Midbrain (tissue), 1 donor: ENCODE measurements at regions not wholly inside any gene's neighbourhood (a gene's known extent, or its start where the extent isn't known, plus 50 kb on each side); places are given as distances from the start of the nearest gene placed in this dataset.
"Not testable (repeated sequence)": the region's sequence is repeated elsewhere in the genome, so short reads cannot be mapped to it uniquely, and the experiment has no call there.

Source experiments
- DNase-seq: peaks from one replicate; lab custom pipeline; 2025; lab: John Stamatoyannopoulos, UW

GRCh38 chr2:95686056-95686825 lies 94.4 kb downstream of the TRIM43 start:
- DNase-seq, result not testable (repeated sequence)

- DNase-seq, result not testable (repeated sequence)
Measured at GRCh38 chr2:95687852-95688251, 96.1 kb downstream of the TRIM43 start.

- not testable (repeated sequence) for DNase-seq
Measured at GRCh38 chr2:95691210-95691609, 99.4 kb downstream of the TRIM43 start.

GRCh38 chr2:95693071-95693846 lies 101.5 kb downstream of the TRIM43 start:
- not testable (repeated sequence) for DNase-seq

- DNase-seq, result no peak
Measured at GRCh38 chr2:95695613-95696012, 103.8 kb downstream of the TRIM43 start.

GRCh38 chr2:95698146-95698545 lies 106.3 kb downstream of the TRIM43 start:
- DNase-seq, result no peak

GRCh38 chr2:95699201-95700184 lies 107.7 kb downstream of the TRIM43 start:
- not testable (repeated sequence) for DNase-seq

- no peak for DNase-seq
Measured at GRCh38 chr2:95700519-95700918, 108.7 kb downstream of the TRIM43 start.

- DNase-seq, result no peak
Measured at GRCh38 chr2:95702471-95702870, 110.7 kb downstream of the TRIM43 start.

- not testable (repeated sequence) for DNase-seq
Measured at GRCh38 chr2:95707161-95707560, 115.4 kb downstream of the TRIM43 start.

GRCh38 chr2:95707837-95708236 lies 116.0 kb downstream of the TRIM43 start:
- no peak for DNase-seq

- DNase-seq, result no peak
Measured at GRCh38 chr2:95709831-95710230, 118.0 kb downstream of the TRIM43 start.

GRCh38 chr2:95713470-95714177 lies 121.8 kb downstream of the TRIM43 start:
- not testable (repeated sequence) for DNase-seq

- DNase-seq, result not testable (repeated sequence)
Measured at GRCh38 chr2:95714398-95714797, 122.6 kb downstream of the TRIM43 start.

- DNase-seq, result no peak
Measured at GRCh38 chr2:95719473-95720060, 127.8 kb downstream of the TRIM43 start.

- DNase-seq, result no peak
Measured at GRCh38 chr2:95721726-95722125, 129.9 kb downstream of the TRIM43 start.

- no peak for DNase-seq
Measured at GRCh38 chr2:95722131-95722697, 130.4 kb downstream of the TRIM43 start.

- not testable (repeated sequence) for DNase-seq
Measured at GRCh38 chr2:95723627-95724210, 131.9 kb downstream of the TRIM43 start.

GRCh38 chr2:95725191-95725590 lies 133.4 kb downstream of the TRIM43 start:
- DNase-seq, result not testable (repeated sequence)

GRCh38 chr2:95725677-95726076 lies 133.9 kb downstream of the TRIM43 start:
- DNase-seq, result not testable (repeated sequence)
